Right atrium auricular region (tissue), 2 donors: ENCODE measurements at regions not wholly inside any gene's neighbourhood (a gene's known extent, or its start where the extent isn't known, plus 50 kb on each side); places are given as distances from the start of the nearest gene placed in this dataset.

Experiments used
- DNase-seq: peaks from one replicate; pipeline ENCODE4 v3.0.0-alpha.2; 2019; ENCODE audit warnings: low spot score
- H3K27ac ChIP-seq, 2 donors: fragments of 200-600 bp; sonication (generic); 1 replicate in 1 of 2; 2 replicates in 1 of 2; pipeline ENCODE4 v1.5.1; 2016 to 2019
- H3K27me3 ChIP-seq, 2 donors: fragments of 200-600 bp; sonication (generic); one replicate each; pipeline versions ENCODE4 v1.5.1 to v1.6.0; 2017 to 2019
- H3K36me3 ChIP-seq: fragments of 200-600 bp; sonication (generic); one replicate; pipeline ENCODE4 v1.5.1; 2016
- H3K4me1 ChIP-seq, 2 donors: fragments of 200-600 bp; sonication (generic); one replicate each; pipeline versions ENCODE4 v1.5.1 to v1.6.0; 2017 to 2019
- H3K4me3 ChIP-seq, 2 donors: fragments of 200-600 bp; sonication (generic); 1 replicate in 1 of 2; 2 replicates in 1 of 2; pipeline ENCODE4 v1.5.1; 2017 to 2019; ENCODE audit warnings: mild to moderate bottlenecking in 1 of 2, moderate library complexity in 1 of 2
- H3K9me3 ChIP-seq, 2 donors: fragments of 200-600 bp; sonication (generic); one replicate each; pipeline ENCODE4 v1.5.1; 2019
- TF ChIP-seq, protein P1 (sequence below), 2 donors: fragments of 200-600 bp; sonication (generic); IDR thresholded peaks; one replicate each; pipeline ENCODE4 v1.5.1; 2019; ENCODE audit warnings: antibody characterized with exemption in 2 of 2

GRCh38 chr11:134915881-134916280, 503.8 kb upstream of the B3GAT1 start:
- no peaks in the 10 kb centered on the region for H3K27me3 ChIP-seq
- H3K36me3 ChIP-seq = no peaks in the 10 kb centered on the region
- H3K9me3 ChIP-seq = no peaks in the 10 kb centered on the region
- no peak for DNase-seq
- TF ChIP-seq, protein P1, sequence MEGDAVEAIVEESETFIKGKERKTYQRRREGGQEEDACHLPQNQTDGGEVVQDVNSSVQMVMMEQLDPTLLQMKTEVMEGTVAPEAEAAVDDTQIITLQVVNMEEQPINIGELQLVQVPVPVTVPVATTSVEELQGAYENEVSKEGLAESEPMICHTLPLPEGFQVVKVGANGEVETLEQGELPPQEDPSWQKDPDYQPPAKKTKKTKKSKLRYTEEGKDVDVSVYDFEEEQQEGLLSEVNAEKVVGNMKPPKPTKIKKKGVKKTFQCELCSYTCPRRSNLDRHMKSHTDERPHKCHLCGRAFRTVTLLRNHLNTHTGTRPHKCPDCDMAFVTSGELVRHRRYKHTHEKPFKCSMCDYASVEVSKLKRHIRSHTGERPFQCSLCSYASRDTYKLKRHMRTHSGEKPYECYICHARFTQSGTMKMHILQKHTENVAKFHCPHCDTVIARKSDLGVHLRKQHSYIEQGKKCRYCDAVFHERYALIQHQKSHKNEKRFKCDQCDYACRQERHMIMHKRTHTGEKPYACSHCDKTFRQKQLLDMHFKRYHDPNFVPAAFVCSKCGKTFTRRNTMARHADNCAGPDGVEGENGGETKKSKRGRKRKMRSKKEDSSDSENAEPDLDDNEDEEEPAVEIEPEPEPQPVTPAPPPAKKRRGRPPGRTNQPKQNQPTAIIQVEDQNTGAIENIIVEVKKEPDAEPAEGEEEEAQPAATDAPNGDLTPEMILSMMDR (IDR thresholded peaks at IDR 0.05) = no peak
- no peak overlapping the region for H3K4me3 ChIP-seq
- no peak overlapping the region for H3K27ac ChIP-seq
- H3K4me1 ChIP-seq = no peaks in the 10 kb centered on the region

DNA sequence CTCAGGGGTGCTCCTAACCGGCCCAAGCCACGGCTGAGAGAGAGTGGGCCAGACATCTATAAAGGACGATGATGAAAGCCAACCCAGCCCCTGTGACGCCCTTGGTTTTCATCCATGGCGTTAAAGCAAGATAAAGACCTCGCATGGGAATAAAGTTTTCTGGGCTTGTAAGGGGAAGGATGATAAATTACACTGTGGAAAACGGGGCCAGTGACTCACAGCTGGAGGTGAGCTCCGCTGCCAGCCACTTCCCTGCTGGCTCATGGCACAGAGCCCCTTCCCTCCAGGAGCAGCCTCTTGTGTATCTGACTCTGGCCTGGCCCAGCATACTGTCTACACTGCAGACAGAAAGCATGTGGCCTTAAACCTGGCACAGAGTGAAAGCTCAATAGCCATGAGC, 503.2 kb upstream of the B3GAT1 start:
- Histone ChIP-seq H3K4me1 (no peaks in the 10 kb centered on the region), H3K27me3 (no peaks in the 10 kb centered on the region), H3K4me3 (no peak overlapping the region), H3K9me3 (no peaks in the 10 kb centered on the region), H3K27ac (no peak overlapping the region), H3K36me3 (no peaks in the 10 kb centered on the region)
- DNase-seq = peak; percentile 81
- TF ChIP-seq, protein P1 (IDR thresholded peaks at IDR 0.05) = no peak

GRCh38 chr11:134913999-134914590, 502.1 kb upstream of the B3GAT1 start:
- Histone ChIP-seq H3K9me3 (no peaks in the 10 kb centered on the region), H3K27ac (no peak overlapping the region), H3K4me3 (no peak overlapping the region), H3K4me1 (no peaks in the 10 kb centered on the region), H3K27me3 (no peaks in the 10 kb centered on the region), H3K36me3 (no peaks in the 10 kb centered on the region)
- DNase-seq = no peak
- TF ChIP-seq, protein P1 (IDR thresholded peaks at IDR 0.05) = no peak

GRCh38 chr11:134913391-134913790, 501.3 kb upstream of the B3GAT1 start:
- Histone ChIP-seq H3K4me3 (no peak overlapping the region), H3K9me3 (no peaks in the 10 kb centered on the region), H3K27me3 (no peaks in the 10 kb centered on the region), H3K36me3 (no peaks in the 10 kb centered on the region), H3K27ac (no peak overlapping the region), H3K4me1 (no peaks in the 10 kb centered on the region)
- no peak for DNase-seq
- TF ChIP-seq, protein P1 (IDR thresholded peaks at IDR 0.05) = no peak

- TF ChIP-seq, protein P1 (IDR thresholded peaks at IDR 0.05) = no peak
- H3K27ac ChIP-seq = no peak overlapping the region
- H3K36me3 ChIP-seq = no peaks in the 10 kb centered on the region
- no peaks in the 10 kb centered on the region for H3K4me1 ChIP-seq
- H3K4me3 ChIP-seq = no peak overlapping the region
- no peak for DNase-seq
- H3K9me3 ChIP-seq = no peaks in the 10 kb centered on the region
- no peaks in the 10 kb centered on the region for H3K27me3 ChIP-seq
Observed at GRCh38 chr11:134911514-134912180, 499.6 kb upstream of the B3GAT1 start.

GRCh38 chr11:134908583-134908982, 496.5 kb upstream of the B3GAT1 start:
- no peak overlapping the region for H3K27ac ChIP-seq
- H3K4me3 ChIP-seq = no peak overlapping the region
- no peaks in the 10 kb centered on the region for H3K27me3 ChIP-seq
- H3K36me3 ChIP-seq = no peaks in the 10 kb centered on the region
- peaks cover 0 to 12% of the 10 kb centered on the region in 2 donors for H3K4me1 ChIP-seq
- TF ChIP-seq, protein P1 (IDR thresholded peaks at IDR 0.05) = no peak
- no peaks in the 10 kb centered on the region for H3K9me3 ChIP-seq
- DNase-seq = no peak
